ENCODE measurements at regions not wholly inside any gene's neighbourhood (a gene's known extent, or its start where the extent isn't known, plus 50 kb on each side); places are given as distances from the start of the nearest gene placed in this dataset.
A peak's percentile ranks its signal among the peaks of the same experiment; 100 is the strongest.

- DNase-seq (ENCODE audit: low read depth, low spot score): no peak
Observed at GRCh38 chr16:9516444-9516843, 425.0 kb downstream of the HAPSTR1 start.

GRCh38 chr16:9518051-9518450 lies 426.6 kb downstream of the HAPSTR1 start:
- DNase-seq (ENCODE audit: low read depth, low spot score): no peak

DNA sequence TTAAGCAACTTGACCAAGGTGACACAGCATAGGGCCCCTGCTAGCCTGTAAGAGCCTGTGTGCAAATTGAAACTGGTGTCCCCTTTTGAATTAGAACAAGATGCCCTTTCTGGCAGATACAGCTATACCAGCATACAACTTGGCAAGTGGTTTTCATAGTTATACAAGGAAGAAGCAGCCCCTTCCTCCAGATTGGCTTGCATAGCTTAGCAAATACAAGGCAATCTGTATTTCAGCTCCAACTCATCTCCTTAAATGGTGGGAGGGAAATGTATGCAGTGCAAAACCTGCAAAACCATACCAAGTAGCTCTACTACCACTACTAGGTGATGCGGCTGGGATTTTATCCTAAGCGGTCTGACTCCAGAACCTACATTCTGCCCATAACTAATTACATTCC lies 427.1 kb downstream of the HAPSTR1 start:
- no peak for DNase-seq (ENCODE audit: low read depth, low spot score)

DNA sequence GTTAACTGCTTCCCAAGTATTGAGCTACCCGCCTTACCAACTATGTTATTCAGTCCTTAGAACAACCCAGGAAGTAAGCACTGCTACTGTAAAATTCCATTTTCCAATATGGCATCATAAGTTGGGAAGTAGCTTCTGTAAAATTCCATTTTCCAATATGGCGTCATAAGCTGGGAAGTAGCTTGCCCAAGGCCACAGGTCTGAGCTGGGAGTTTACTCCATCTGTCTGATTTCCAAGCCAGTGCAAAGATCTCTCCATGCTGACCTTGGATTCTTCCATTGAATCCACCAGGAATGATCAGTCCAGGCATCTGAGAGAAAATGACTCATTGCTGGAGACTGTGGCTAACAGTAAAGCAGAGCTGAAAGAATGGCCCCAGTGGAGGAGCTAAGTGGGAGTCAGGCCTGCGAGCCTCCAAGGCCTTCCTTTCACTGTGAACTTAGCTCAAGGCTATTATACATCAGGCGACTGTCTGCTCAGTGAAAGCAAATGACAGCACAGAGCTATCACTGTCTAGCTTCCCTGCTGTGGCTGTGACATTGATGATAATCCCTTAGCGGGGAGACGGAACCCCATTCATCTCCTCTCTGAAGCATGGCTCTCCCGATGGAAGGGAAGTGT lies 430.4 kb downstream of the HAPSTR1 start:
- no peak for DNase-seq (ENCODE audit: low read depth, low spot score)

DNA sequence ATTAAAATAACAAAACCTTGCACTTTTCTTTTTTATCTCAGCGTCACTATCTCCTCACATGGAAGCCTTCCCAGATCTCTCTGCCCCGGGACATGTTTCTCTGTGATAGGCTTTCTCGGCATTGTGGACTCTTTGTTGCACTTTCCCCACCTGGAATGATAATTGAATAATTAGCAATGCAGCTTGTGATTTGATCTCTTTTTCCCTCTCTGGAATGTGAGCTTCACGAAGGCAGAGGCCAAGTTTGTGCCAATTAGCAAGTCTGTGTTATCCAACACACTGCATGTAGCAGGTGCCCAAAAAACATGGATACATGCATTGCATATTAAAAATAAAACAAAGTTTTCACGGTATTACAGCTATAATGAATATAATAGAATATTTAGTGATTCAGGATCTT lies 431.2 kb downstream of the HAPSTR1 start:
- no peak for DNase-seq (ENCODE audit: low read depth, low spot score)

- no peak for DNase-seq (ENCODE audit: low read depth, low spot score)
Observed at GRCh38 chr16:9523994-9524393, 432.6 kb downstream of the HAPSTR1 start.

DNA sequence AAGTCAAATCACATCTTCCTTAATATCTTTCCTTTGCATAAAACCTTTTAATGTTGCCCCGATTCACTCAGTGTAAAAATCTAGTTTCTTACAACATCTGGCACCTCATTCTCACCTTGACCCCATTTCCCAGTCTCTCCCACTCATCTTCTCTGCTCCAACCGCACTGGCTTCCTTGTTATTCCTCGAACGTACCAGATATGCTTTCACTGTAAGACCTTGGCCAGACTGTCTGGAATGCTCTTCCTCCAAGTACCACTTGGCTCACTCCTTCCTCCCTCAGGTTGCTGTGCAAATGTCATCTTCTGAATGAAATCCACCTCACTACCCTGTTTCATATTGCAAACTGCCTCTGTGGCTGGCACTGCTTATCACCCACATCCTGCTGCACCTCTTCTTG lies 433.6 kb downstream of the HAPSTR1 start:
- DNase-seq (ENCODE audit: low read depth, low spot score): no peak

- DNase-seq (ENCODE audit: low read depth, low spot score): no peak
Observed at GRCh38 chr16:9526791-9527190, 435.3 kb downstream of the HAPSTR1 start.

DNA sequence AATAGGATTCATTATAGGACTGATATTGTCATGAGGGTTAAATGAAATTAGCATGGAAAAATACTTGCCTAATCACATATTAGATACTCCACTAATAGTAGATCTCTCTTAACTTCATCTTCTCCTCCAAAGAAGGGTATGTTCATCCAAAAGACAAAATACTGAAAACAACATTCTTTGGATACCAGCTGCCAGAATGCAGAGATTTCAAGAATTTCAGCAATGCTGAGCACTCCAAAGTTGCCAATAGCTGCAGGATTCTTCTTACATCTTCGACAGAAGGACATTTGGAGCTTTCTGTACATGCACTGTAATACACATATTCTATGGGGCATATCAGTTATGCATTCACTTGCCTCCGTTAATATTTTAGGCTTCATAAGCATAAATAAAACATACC lies 436.5 kb downstream of the HAPSTR1 start:
- peak; percentile 59 for DNase-seq (ENCODE audit: low read depth, low spot score)

DNA sequence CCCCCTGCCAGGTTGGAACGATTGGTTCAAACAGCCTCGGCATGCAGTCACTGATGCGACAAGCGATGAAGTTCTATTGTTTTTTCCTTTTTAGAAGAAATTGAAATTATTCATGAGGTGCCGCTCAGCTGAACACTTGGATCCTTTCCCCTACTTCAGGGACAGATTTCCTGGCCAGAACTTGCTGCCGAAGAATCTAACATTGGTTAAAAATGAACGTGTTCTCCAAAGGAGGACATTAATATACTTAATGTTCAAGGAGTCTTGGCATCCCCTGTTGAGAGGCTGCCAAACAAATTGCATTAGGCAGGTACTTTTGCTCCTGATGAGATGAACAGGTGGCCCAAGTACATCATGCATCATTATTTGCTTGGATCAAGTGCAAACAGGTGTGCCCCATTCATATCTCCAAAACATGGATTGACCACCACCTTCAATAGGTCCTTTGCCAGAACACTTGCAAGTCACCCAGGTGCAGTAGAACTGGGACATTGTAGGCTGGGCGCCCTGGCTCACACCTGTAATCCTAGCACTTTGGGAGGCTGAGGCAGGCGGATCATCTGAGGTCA lies 437.2 kb downstream of the HAPSTR1 start:
- no peak for DNase-seq (ENCODE audit: low read depth, low spot score)

- DNase-seq (ENCODE audit: low read depth, low spot score): no peak
Observed at GRCh38 chr16:9533042-9533441, 441.6 kb downstream of the HAPSTR1 start.

- DNase-seq (ENCODE audit: low read depth, low spot score): no peak
Observed at GRCh38 chr16:9534759-9535158, 443.3 kb downstream of the HAPSTR1 start.

GRCh38 chr16:9536905-9537304 lies 445.5 kb downstream of the HAPSTR1 start:
- no peak for DNase-seq (ENCODE audit: low read depth, low spot score)

- DNase-seq (ENCODE audit: low read depth, low spot score): no peak
Observed at GRCh38 chr16:9539346-9539745, 447.9 kb downstream of the HAPSTR1 start.

DNA sequence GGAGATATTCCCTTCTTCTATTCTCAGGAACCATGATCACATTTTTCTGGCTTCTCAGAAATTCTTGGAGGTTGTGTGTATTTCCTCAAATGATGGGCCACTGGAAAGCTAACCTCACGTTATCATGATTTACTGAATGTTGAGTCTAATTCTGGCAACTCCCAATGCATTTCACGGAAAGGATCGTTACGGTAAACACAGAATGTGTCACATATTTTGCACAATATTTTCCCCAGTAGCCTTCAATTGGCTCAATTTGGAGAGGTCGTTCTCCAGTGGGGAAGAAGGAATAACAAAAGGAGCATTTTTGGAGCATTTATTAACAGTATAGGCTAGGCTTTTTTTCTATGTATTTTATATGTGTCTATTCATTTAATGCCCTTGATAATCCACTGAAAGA lies 450.3 kb downstream of the HAPSTR1 start:
- no peak for DNase-seq (ENCODE audit: low read depth, low spot score)

DNA sequence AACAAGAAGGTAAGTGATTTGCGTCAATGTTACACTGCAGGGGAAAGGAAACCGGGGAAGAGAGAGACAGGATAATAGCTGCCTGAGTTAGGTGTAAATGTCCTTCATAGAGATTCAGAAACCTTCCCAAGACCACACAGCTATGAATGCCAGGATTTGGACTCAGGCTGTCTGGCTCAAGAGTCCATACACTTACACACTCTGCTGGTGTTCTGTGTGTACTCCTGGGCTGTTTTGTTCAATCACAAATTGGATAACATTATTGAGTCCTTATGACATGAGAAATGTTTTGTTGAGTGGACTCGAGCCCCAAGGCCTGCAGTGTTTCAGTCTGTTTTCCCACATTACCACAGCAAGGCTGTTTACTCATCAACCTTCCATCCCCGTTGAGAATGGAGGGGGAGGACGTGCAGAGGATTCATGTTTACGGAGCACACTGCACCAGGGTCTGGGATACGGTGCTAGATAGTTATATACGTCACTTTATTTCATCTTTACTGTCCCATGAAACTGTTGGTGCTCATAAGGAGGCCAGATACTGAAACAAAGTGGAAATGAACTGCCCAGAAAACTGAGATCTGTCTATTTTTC lies 450.8 kb downstream of the HAPSTR1 start:
- no peak for DNase-seq (ENCODE audit: low read depth, low spot score)

DNA sequence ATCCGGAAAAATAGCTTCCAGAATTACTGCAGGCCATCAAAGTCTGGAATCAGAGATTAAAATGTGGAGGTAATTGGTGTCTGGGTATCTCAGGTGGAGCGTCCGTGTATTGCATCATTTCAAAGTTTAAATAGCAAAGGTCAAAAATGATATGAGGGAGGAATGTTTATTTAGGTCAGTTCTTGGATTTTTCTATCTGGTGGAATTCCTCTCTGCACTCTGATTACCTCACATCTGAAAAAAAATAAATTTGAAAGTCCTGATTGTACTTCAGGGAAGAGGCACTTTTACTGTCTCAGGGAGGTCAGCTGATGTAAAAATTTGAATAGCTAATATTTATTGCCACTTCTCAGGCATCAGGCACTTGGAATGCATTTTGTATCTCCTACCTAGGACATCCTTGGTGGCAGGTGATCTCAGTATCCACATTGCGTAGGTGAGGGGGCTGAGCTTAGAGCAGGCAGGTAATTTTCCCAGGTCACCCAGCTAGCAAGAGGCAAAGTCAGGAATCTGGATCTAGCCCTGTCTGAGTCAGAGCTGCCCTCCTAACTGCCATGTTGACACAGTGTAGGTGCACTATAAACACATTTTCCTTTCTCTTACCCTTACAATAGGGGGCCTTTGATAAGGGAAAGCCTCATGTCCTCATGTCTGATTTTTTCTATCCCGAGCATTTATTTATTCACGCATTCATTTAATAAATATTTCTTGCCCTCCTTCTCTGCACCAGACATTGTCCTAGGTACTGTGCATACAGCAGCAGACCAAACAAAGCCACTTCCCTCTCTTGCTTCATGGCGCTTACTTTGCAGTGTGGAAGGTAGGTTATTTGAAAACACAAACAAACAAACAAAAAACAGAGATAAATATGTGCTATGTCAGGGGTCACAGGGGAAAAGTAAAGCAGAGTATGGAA lies 454.3 kb downstream of the HAPSTR1 start:
- DNase-seq (ENCODE audit: low read depth, low spot score): no peak

DNA sequence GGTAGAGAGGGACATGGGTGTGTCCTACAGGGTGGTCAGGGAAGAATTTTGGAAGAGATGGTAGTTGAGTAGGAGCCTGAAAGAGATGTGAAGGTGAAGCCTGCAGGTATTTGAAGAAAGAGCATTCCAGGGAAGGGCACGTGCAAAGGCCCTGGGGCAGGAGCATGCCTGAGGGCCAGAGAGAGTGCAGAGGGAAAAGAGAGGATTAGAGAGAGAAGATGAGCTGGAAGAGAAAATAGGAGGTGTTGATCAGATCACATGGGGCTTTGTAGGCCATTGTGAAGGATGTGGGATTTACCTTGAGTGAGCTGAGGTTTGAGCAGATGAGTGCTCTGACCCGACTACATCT lies 455.0 kb downstream of the HAPSTR1 start:
- DNase-seq (ENCODE audit: low read depth, low spot score): no peak

- no peak for DNase-seq (ENCODE audit: low read depth, low spot score)
Observed at GRCh38 chr16:9549487-9549886, 458.0 kb downstream of the HAPSTR1 start.

GRCh38 chr16:9555051-9555450 lies 463.6 kb downstream of the HAPSTR1 start:
- DNase-seq (ENCODE audit: low read depth, low spot score): no peak

DNA sequence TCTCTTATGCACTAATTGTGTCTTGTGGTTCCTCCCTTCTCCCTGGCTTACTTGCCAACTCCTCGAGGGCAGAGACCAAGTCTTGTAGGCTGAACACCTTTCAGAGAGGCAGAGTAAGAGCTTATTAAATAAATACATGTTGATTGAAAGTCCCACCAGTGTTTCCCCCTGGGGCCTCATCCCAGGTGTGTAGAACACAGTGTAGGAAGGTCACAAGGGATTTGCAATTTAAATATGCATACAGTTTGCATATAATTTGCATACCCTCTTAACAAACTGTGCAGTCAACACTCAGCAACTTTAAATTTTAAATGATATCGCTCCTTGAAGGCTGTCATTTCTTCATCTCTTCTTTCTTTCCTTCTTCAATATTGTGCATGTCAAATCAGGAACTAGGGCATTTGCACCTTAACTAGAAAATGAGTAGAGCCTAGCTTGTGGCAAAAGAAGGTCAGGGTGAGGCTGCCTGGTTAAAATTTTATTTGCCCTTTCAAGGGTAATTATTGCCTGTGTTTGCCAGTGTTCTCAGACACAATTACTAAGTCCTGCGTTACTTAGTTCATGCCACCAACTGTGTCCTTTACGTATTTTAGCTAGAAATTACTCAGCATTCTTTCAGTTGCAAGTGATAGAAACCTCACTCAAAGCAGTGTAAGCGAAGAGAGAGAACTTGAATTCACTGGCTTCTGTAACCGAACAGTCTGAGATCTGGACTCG lies 465.7 kb downstream of the HAPSTR1 start:
- no peak for DNase-seq (ENCODE audit: low read depth, low spot score)

GRCh38 chr16:9557713-9558112 lies 466.3 kb downstream of the HAPSTR1 start:
- DNase-seq (ENCODE audit: low read depth, low spot score): no peak

Data from iPS DF 19.7 (cell line).